Chondrocyte (in vitro differentiated cells): ENCODE measurements at regions not wholly inside any gene's neighbourhood (a gene's known extent, or its start where the extent isn't known, plus 50 kb on each side); places are given as distances from the start of the nearest gene placed in this dataset.
"Not testable (repeated sequence)": the region's sequence is repeated elsewhere in the genome, so short reads cannot be mapped to it uniquely, and the experiment has no call there.

ENCODE experiments used
- DNase-seq: peaks from one replicate; pipeline ENCODE4 v3.0.0; 2021; ENCODE audit warnings: mixed read lengths, low spot score
- H3K27ac Mint-ChIP-seq: one replicate; pipeline ENCODE4 v1.8.0; 2021; ENCODE audit warnings: mild to moderate bottlenecking, moderate library complexity, mixed read lengths; ENCODE audit not compliant: unreplicated experiment
- H3K27me3 Mint-ChIP-seq: 2 replicates; pipeline ENCODE4 v1.8.0; 2021; ENCODE audit warnings: low read depth, mixed read lengths
- H3K36me3 Mint-ChIP-seq: 2 replicates; pipeline ENCODE4 v1.8.0; 2021; ENCODE audit warnings: low read depth, mixed read lengths
- H3K4me1 Mint-ChIP-seq: 2 replicates; pipeline ENCODE4 v1.8.0; 2021; ENCODE audit warnings: low read depth, mild to moderate bottlenecking, mixed read lengths
- H3K4me3 Mint-ChIP-seq: one replicate; pipeline ENCODE4 v1.8.0; 2021; ENCODE audit warnings: mild to moderate bottlenecking, moderate library complexity, mixed read lengths; ENCODE audit not compliant: unreplicated experiment
- H3K9me3 Mint-ChIP-seq: 2 replicates; pipeline ENCODE4 v1.8.0; 2021; ENCODE audit warnings: low read depth, mixed read lengths
- CTCF ChIP-seq: fragments of 200-600 bp; sonication (generic); IDR thresholded peaks from 2 replicates; pipeline ENCODE4 v1.5.0; 2021; ENCODE audit warnings: antibody characterized with exemption, mild to moderate bottlenecking, moderate library complexity

GRCh38 chr2:76697439-76697838 lies 824.7 kb downstream of the LRRTM4 start:
- H3K36me3 Mint-ChIP-seq, DNase-seq, H3K4me1 Mint-ChIP-seq, H3K27ac Mint-ChIP-seq, H3K27me3 Mint-ChIP-seq, H3K4me3 Mint-ChIP-seq, H3K9me3 Mint-ChIP-seq: not testable (repeated sequence)

GRCh38 chr2:76692908-76693307 lies 829.3 kb downstream of the LRRTM4 start:
- H3K9me3 Mint-ChIP-seq: no peaks in the 10 kb centered on the region
- no peak overlapping the region for H3K4me3 Mint-ChIP-seq
- no peak for DNase-seq
- no peaks in the 10 kb centered on the region for H3K36me3 Mint-ChIP-seq
- H3K27ac Mint-ChIP-seq: no peak overlapping the region
- no peaks in the 10 kb centered on the region for H3K27me3 Mint-ChIP-seq
- TF ChIP-seq CTCF: no peak
- no peaks in the 10 kb centered on the region for H3K4me1 Mint-ChIP-seq

DNA sequence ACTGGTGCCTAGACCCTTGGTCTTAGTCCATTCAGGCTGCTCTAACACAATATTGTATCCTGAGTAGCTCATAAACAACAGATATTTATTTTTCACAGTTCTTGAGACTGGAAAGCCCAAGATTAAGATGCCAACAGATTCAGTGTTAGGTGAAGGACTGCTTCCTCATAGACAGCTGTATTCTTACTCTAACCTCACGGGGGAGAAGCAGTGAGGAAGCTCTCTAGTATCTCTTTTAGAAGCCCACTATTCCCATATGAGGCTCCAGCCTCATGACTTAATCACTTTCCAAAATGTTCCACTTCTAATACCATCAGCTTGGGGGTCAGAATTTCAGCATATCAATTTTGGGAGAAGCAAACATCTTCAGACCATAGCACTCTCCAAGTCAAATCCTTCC lies 833.4 kb downstream of the LRRTM4 start:
- no peaks in the 10 kb centered on the region for H3K9me3 Mint-ChIP-seq
- H3K4me1 Mint-ChIP-seq: no peaks in the 10 kb centered on the region
- no peaks in the 10 kb centered on the region for H3K27me3 Mint-ChIP-seq
- H3K27ac Mint-ChIP-seq: no peak overlapping the region
- no peak for DNase-seq
- H3K36me3 Mint-ChIP-seq: no peaks in the 10 kb centered on the region
- H3K4me3 Mint-ChIP-seq: no peak overlapping the region
- TF ChIP-seq CTCF: no peak

- Mint-ChIP-seq H3K9me3 (no peaks in the 10 kb centered on the region), H3K27me3 (no peaks in the 10 kb centered on the region), H3K27ac (no peak overlapping the region), H3K4me3 (no peak overlapping the region), H3K4me1 (no peaks in the 10 kb centered on the region), H3K36me3 (no peaks in the 10 kb centered on the region)
- no peak for TF ChIP-seq CTCF
- no peak for DNase-seq
Observed at GRCh38 chr2:76687923-76688322, 834.3 kb downstream of the LRRTM4 start.

DNA sequence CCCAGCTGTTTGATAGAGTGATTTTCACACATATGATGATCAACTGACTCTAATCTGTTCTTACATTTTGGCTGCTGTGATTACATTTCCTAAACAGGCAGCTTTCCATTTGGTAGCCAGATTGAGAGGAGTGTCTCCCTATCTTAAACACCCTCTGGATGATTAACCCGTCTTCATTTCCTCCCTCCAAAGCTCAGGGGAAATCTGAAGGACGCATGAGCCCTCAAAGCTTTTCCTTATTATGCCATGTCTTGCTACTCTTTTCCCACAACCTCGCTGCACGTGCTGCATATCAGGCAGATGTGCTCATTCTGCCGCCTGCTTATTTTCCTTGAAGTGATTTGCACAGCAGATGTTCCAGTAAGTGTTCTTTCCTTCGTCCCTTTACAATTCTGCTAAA lies 837.4 kb downstream of the LRRTM4 start:
- no peaks in the 10 kb centered on the region for H3K36me3 Mint-ChIP-seq
- H3K9me3 Mint-ChIP-seq: no peaks in the 10 kb centered on the region
- no peak overlapping the region for H3K27ac Mint-ChIP-seq
- no peaks in the 10 kb centered on the region for H3K4me1 Mint-ChIP-seq
- H3K27me3 Mint-ChIP-seq: no peaks in the 10 kb centered on the region
- TF ChIP-seq CTCF: no peak
- H3K4me3 Mint-ChIP-seq: no peak overlapping the region
- no peak for DNase-seq

- Mint-ChIP-seq H3K27me3 (peaks cover 3% of the 10 kb centered on the region), H3K27ac (no peak overlapping the region), H3K4me3 (no peak overlapping the region), H3K36me3 (no peaks in the 10 kb centered on the region), H3K4me1 (no peaks in the 10 kb centered on the region), H3K9me3 (no peaks in the 10 kb centered on the region)
- no peak for DNase-seq
- no peak for TF ChIP-seq CTCF
Observed at GRCh38 chr2:76679025-76679396, 843.2 kb downstream of the LRRTM4 start.
